ENCODE measurements at regions not wholly inside any gene's neighbourhood (a gene's known extent, or its start where the extent isn't known, plus 50 kb on each side); places are given as distances from the start of the nearest gene placed in this dataset.
"Not testable (repeated sequence)": the region's sequence is repeated elsewhere in the genome, so short reads cannot be mapped to it uniquely, and the experiment has no call there.

- DNase-seq: no peak
These were observed 2034.0 kb downstream of the OLFM4 start for GRCh38 chr13:55062662-55063061.

GRCh38 chr13:55067946-55068345 lies 2039.3 kb downstream of the OLFM4 start:
- no peak for DNase-seq

GRCh38 chr13:55069746-55070145 lies 2041.1 kb downstream of the OLFM4 start:
- DNase-seq: no peak

- DNase-seq: peak; percentile 24
These were observed 2044.4 kb downstream of the OLFM4 start for GRCh38 chr13:55073000-55073399.

GRCh38 chr13:55084630-55085029 lies 2056.0 kb downstream of the OLFM4 start:
- DNase-seq: no peak

- peak; percentile 11 for DNase-seq
These were observed 2053.6 kb upstream of the PRR20A start for GRCh38 chr13:55087085-55087484.

GRCh38 chr13:55090612-55091011 lies 2050.1 kb upstream of the PRR20A start:
- no peak for DNase-seq

GRCh38 chr13:55091172-55091571 lies 2049.5 kb upstream of the PRR20A start:
- DNase-seq: no peak

GRCh38 chr13:55106509-55106908 lies 2034.2 kb upstream of the PRR20A start:
- no peak for DNase-seq

- no peak for DNase-seq
These were observed 2020.1 kb upstream of the PRR20A start for GRCh38 chr13:55120631-55121030.

- peak; percentile 48 for DNase-seq
These were observed 1985.7 kb upstream of the PRR20A start for GRCh38 chr13:55155046-55155445.

- no peak for DNase-seq
These were observed 1981.0 kb upstream of the PRR20A start for GRCh38 chr13:55159765-55160164.

GRCh38 chr13:55160867-55161266 lies 1979.9 kb upstream of the PRR20A start:
- peak; percentile 6 for DNase-seq

GRCh38 chr13:55178582-55178981 lies 1962.1 kb upstream of the PRR20A start:
- DNase-seq: not testable (repeated sequence)

- no peak for DNase-seq
These were observed 1949.7 kb upstream of the PRR20A start for GRCh38 chr13:55190996-55191395.

- DNase-seq: peak; percentile 54
These were observed 1941.6 kb upstream of the PRR20A start for GRCh38 chr13:55199134-55199533.

GRCh38 chr13:55214841-55215345 lies 1925.8 kb upstream of the PRR20A start:
- no peak for DNase-seq

- DNase-seq: no peak
These were observed 1921.2 kb upstream of the PRR20A start for GRCh38 chr13:55219538-55219937.

GRCh38 chr13:55229906-55230569 lies 1910.7 kb upstream of the PRR20A start:
- no peak for DNase-seq

- DNase-seq: no peak
These were observed 1910.2 kb upstream of the PRR20A start for GRCh38 chr13:55230570-55230908.

- no peak for DNase-seq
These were observed 1906.4 kb upstream of the PRR20A start for GRCh38 chr13:55234311-55234710.

- peak; percentile 58 for DNase-seq
These were observed 1895.6 kb upstream of the PRR20A start for GRCh38 chr13:55245005-55245644.

- DNase-seq: no peak
These were observed 1885.5 kb upstream of the PRR20A start for GRCh38 chr13:55255236-55255635.

GRCh38 chr13:55263045-55263444 lies 1877.7 kb upstream of the PRR20A start:
- DNase-seq: no peak

GRCh38 chr13:55266644-55267043 lies 1874.1 kb upstream of the PRR20A start:
- DNase-seq: no peak

Measured in DMS53 (cell line).